ENCODE measurements at regions not wholly inside any gene's neighbourhood (a gene's known extent, or its start where the extent isn't known, plus 50 kb on each side); places are given as distances from the start of the nearest gene placed in this dataset.

- TF ChIP-seq CTCF (conservative IDR thresholded peaks at IDR 0.05; ENCODE audit: low read depth in 2 of 2) = no peak
- no peak for TF ChIP-seq REST (IDR thresholded peaks at IDR 0.05; ENCODE audit: unreplicated experiment)
- TF ChIP-seq EZH2 (IDR thresholded peaks at IDR 0.05; ENCODE audit: low read depth, unreplicated experiment) = no peak
- TF ChIP-seq CREB1 (CRISPR knock-in tag; IDR thresholded peaks at IDR 0.05; ENCODE audit: low read depth) = no peak
- no peak for TF ChIP-seq POLR2AphosphoS5 (IDR thresholded peaks at IDR 0.05; ENCODE audit: low read depth)
- TF ChIP-seq ETS1 (IDR thresholded peaks at IDR 0.05) = no peak
- TF ChIP-seq EZH2phosphoT487 (IDR thresholded peaks at IDR 0.05; ENCODE audit: unreplicated experiment) = no peak
- no peak for TF ChIP-seq ZNF331 (CRISPR knock-in tag; IDR thresholded peaks at IDR 0.05; ENCODE audit: low read depth)
- no peak for TF ChIP-seq JUNB (IDR thresholded peaks at IDR 0.05; ENCODE audit: unreplicated experiment)
- no peak for TF ChIP-seq NANOG (IDR thresholded peaks at IDR 0.05; ENCODE audit: borderline replicate concordance)
- no peak for TF ChIP-seq STAT1 (IDR thresholded peaks at IDR 0.05; ENCODE audit: unreplicated experiment)
- TF ChIP-seq ZNF114 (CRISPR knock-in tag; IDR thresholded peaks at IDR 0.05) = no peak
Measured at GRCh38 chr11:15673408-15673831, 558.7 kb downstream of the INSC start.
